ENCODE measurements at regions not wholly inside any gene's neighbourhood (a gene's known extent, or its start where the extent isn't known, plus 50 kb on each side); places are given as distances from the start of the nearest gene placed in this dataset.

GRCh38 chr7:152974577-152974976 lies 215.0 kb downstream of the ACTR3B start:
- in situ Hi-C loops (cut with HindIII; ENCODE audit: low pct_unique_long_range_greater_than_20kb, low sequenced_read_pairs), result no loop called here
- POLR2A ChIA-PET, result no interaction called here
- H3K4me1 ChIP-seq (ENCODE audit: control insufficient read depth, insufficient read depth, low read length), result no peaks in the 10 kb centered on the region
- intact Hi-C loops (cut with micrococcal nuclease; ENCODE audit: unreplicated experiment), result no loop called here
- no peak overlapping the region for H3K27ac ChIP-seq (ENCODE audit: low read length)
- ATAC-seq (no peak), DNase-seq (ENCODE audit: low read depth, low spot score) (no peak)
- H3K27me3 ChIP-seq (ENCODE audit: control insufficient read depth, insufficient read depth, low read length), result no peaks in the 10 kb centered on the region
- H3K4me3 ChIP-seq (ENCODE audit: low read depth in 2 of 2, low read length in 2 of 2), result no peak overlapping the region
- H3K36me3 ChIP-seq (ENCODE audit: control insufficient read depth, insufficient read depth, low read length), result no peaks in the 10 kb centered on the region
- CTCF ChIA-PET, result no interaction called here
- H3K9me3 ChIP-seq (ENCODE audit: control insufficient read depth, insufficient read depth, low read depth, low read length), result no peaks in the 10 kb centered on the region
- TF ChIP-seq CTCF (IDR thresholded peaks at IDR 0.05) (no peak), REST (IDR thresholded peaks at IDR 0.05; ENCODE audit: insufficient read depth in 1 of 2, low read depth in 2 of 2, low read length in 1 of 2) (no peak), TCF7L2 (IDR thresholded peaks at IDR 0.05; ENCODE audit: low read depth, low read length) (no peak), POLR2AphosphoS5 (IDR thresholded peaks at IDR 0.05; ENCODE audit: low read depth, low read length) (no peak), SIN3A (IDR thresholded peaks at IDR 0.05; ENCODE audit: borderline replicate concordance, insufficient read depth, low read depth, low read length) (no peak)
- BruUV-seq (replicated peaks), result no TSS peak

GRCh38 chr7:152975076-152975475 lies 215.5 kb downstream of the ACTR3B start:
- in situ Hi-C loops (cut with HindIII; ENCODE audit: low pct_unique_long_range_greater_than_20kb, low sequenced_read_pairs) (no loop called here), intact Hi-C loops (cut with micrococcal nuclease; ENCODE audit: unreplicated experiment) (no loop called here)
- POLR2A ChIA-PET, result no interaction called here

More at GRCh38 chr7:152975076-152975475, 215.5 kb downstream of the ACTR3B start:
- Histone ChIP-seq H3K27me3 (ENCODE audit: control insufficient read depth, insufficient read depth, low read length) (0 out of 2 replicates have a peak, but pooled peaks cover under 1% of the 10 kb centered on the region), H3K36me3 (ENCODE audit: control insufficient read depth, insufficient read depth, low read length) (no peaks in the 10 kb centered on the region), H3K4me1 (ENCODE audit: control insufficient read depth, insufficient read depth, low read length) (no peaks in the 10 kb centered on the region), H3K9me3 (ENCODE audit: control insufficient read depth, insufficient read depth, low read depth, low read length) (no peaks in the 10 kb centered on the region), H3K27ac (ENCODE audit: low read length) (no peak overlapping the region), H3K4me3 (ENCODE audit: low read depth in 2 of 2, low read length in 2 of 2) (no peak overlapping the region)
- TF ChIP-seq CTCF (IDR thresholded peaks at IDR 0.05) (no peak), SIN3A (IDR thresholded peaks at IDR 0.05; ENCODE audit: borderline replicate concordance, insufficient read depth, low read depth, low read length) (no peak), TCF7L2 (IDR thresholded peaks at IDR 0.05; ENCODE audit: low read depth, low read length) (no peak), POLR2AphosphoS5 (IDR thresholded peaks at IDR 0.05; ENCODE audit: low read depth, low read length) (no peak), REST (IDR thresholded peaks at IDR 0.05; ENCODE audit: insufficient read depth in 1 of 2, low read depth in 2 of 2, low read length in 1 of 2) (no peak)
- DNase-seq (ENCODE audit: low read depth, low spot score) (no peak), ATAC-seq (no peak)
- CTCF ChIA-PET, result no interaction called here
- BruUV-seq (replicated peaks), result no TSS peak
